8988T (cell line): ENCODE measurements at regions not wholly inside any gene's neighbourhood (a gene's known extent, or its start where the extent isn't known, plus 50 kb on each side); places are given as distances from the start of the nearest gene placed in this dataset.

Experiments
- DNase-seq: peaks from one replicate; pipeline ENCODE4 v3.0.0; 2011

- DNase-seq = no peak
These were observed 66.7 kb downstream of the BARHL2 start for GRCh38 chr1:90650401-90650800.

GRCh38 chr1:90640325-90640724 is 76.8 kb downstream of the BARHL2 start:
- DNase-seq = no peak

- DNase-seq = no peak
These were observed 94.4 kb downstream of the BARHL2 start for GRCh38 chr1:90622666-90623065.

DNA sequence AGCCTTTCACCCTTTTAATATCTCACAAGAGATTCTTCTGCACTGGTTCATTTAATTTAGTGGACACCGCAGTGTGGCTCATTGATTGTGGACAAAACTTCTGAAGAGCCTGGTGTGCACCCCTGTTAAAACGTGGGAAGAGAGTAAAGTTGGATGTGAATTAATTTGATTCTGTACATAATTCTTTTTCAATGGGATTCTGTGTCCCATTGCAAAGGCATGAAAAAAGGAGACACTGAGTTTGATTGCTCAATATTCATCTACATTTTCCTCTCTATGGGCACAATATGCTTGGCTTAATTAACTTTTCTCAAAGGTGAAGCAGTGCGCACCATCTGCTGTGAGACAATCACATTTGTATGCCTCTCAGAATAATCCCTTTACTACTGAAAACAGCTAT is 95.1 kb downstream of the BARHL2 start:
- DNase-seq = no peak

- no peak for DNase-seq
These were observed 100.7 kb downstream of the BARHL2 start for GRCh38 chr1:90616395-90616794.

DNA sequence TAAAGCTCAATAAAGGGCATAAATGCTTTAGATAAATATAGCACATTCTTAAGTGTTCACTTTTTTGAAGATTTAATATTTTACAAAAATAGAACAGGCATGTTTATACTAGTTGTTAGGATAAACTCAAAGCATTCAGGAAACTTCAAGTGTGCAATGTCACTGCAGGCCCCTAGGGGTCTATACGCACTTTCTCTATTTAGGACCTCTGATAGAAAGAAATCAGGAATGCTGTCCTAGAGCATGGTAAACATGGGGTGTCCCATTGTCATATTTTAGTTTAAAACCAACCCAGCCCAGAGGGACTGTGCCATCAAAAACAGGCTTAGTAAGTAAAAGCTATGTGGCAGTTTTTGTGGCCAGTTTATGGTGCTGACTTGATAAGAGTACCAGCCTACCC is 102.2 kb downstream of the BARHL2 start:
- no peak for DNase-seq

DNA sequence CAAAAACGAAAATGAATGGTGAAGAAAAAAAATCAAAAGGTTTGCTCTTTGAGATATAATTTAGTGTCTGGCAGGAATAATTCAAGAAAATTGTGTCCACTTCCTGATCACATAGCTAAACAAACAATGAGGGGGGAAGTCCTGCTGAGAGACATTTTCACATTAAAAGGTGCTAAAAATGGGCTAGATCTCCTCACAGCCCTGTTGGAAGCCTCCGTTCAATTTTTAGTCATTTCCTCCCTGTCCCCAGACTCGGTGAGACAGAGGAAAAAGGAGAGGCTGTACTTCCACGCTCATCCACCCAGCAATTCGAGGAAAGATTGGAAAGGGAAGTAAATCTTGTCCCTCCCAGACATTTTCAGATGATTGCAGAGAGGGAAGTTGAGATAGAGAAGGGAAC is 103.7 kb downstream of the BARHL2 start:
- DNase-seq = no peak

- DNase-seq = no peak
These were observed 105.1 kb downstream of the BARHL2 start for GRCh38 chr1:90612033-90612432.

DNA sequence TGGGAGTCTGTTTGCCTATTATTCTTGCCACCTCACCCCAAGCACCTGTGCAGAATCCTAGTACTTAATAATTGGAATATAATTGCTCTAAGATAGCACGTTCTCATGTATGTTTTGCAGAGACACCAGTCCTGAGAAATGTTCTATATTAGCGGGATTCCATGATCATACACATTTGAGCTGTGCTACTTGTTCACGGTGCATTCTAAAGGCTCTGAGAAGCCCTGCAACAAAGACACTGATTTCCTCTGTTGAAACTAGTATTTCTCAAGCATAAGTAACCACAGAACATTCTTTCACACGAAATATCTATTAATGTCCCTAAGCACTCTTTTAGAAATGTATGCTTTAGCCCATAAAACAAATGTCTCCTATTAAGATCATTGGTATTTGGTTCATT is 109.4 kb downstream of the BARHL2 start:
- no peak for DNase-seq

DNA sequence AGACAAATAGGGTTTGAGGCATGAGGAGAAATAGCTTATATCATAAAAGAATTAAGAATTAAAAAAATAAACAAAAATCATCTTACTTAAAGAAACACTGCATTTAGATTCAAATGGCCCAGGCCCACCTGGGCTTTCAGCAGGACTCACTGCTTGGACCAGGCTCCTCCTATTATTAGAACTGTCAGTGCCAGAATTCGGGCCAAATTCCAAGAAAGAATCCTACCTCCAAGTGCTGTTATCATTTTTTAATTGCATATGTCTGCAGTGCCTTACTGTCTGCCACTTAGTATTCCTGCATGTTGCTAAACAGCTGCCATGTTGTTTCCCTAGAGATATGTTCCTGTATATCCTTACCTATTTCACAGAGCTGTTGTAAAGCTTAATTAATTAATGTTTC is 112.0 kb downstream of the BARHL2 start:
- DNase-seq = no peak

DNA sequence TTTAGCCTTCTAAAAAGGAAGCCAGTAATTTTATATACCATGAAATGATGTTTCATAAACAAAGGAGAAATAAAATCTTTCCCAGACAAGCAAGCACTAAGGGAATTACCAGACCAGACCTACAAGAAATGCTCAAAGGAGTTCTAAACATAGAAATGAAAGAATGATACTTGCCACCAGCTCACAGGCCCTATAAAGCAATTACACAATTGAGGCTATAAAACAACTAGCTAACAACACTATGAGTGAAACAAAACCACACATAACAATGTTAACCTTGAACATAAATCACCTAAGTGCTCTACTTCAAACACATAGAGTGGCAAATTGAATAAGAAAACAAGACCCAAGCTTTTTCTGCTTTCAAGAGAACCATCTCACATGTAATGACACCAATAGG is 123.8 kb downstream of the BARHL2 start:
- no peak for DNase-seq

GRCh38 chr1:90591970-90592356 is 125.1 kb downstream of the BARHL2 start:
- DNase-seq = no peak

GRCh38 chr1:90591355-90591969 is 125.6 kb downstream of the BARHL2 start:
- no peak for DNase-seq

DNA sequence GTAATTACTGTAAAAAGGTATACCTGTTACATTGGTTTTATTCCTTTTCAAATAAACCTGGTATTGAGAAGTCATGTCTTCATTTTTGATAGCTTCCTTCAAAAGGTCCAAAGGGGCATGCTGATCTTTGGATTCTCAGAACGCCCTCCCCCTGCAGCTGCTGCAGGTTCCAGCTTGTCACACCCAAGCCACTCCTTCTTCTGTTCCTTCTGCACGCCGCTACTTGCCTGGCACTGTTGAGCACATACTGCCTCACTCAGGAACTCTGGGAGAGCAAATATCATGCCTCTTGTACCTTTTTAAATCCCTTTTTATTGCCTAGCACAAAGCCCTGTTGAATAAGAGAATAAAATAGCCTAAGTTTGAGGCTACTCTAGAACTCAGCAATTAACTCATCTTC is 136.9 kb downstream of the BARHL2 start:
- DNase-seq = no peak

DNA sequence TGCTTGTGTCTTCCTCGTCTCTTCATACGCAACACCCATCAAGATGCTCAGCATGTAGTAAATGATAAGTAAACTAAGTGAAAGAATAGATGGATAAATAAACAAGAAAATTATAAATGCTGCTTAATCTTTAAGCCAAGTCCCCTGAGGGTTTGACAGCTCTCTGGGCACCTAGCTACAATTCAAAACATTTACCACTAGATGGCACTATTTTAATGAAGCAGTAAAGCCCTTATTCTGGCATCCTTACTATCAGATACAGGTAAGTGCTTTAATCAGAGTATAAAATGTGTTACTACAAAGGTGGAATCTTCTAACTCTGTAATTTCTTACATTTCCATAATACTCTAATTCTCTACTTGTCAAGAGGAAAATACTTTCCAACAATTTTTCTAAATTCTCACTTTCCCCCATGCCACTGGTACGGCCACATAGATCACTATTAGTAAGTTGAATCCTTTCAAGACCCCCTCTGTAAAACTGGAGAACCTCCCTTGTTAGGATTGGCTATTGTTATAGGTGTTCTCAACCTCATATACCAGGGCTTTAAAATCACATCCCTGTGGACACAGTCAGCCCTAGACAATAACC is 137.8 kb downstream of the BARHL2 start:
- DNase-seq = no peak

DNA sequence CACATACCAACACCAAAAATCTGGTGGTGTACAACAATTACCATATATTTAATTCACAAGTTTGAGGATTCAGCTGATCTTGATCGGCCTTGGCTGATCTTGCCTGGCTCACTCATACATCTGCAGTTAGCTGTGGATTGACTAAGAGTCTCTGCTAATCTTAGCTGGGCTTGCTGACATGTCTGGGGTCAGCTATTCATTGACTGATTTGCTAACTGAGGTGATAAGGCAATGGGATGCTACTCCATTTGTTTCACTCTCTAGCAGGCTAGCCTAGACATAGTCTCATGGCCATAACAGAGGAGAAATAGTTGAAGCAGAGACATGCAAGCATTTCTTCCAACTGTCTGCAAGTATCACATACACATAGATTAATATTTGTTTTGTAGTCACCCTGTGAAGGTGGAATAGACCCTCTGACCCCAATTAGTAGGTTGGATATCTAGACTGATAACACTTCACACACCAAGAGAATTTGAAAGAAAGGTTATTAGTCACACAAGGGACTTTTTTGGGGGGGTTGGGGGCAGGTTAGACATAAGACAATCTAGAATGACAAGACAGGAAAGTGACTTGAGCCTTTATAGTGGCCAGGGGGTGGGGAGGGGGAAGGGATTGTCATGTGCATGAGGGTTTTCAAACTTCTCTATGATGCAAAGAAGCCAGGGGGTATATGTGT is 142.3 kb downstream of the BARHL2 start:
- DNase-seq = no peak

DNA sequence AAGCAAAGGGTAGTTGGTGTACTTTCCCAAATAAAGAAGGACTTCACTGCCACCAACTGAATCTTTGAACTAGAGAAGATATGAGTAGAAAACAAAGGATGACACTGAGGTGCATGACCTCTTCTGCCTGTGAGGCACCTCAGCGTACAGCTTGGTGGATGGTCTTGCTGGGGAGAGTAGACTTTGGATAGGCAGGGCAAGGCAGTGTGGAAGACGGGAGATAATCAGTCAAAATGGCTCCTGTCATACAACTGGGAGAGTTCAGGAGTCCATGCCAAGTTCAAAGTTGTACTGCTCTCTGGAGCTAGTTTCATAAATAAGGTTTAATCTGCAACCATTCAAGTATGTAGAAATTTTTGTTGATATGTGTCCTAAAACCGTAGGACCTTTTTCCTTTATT is 143.4 kb downstream of the BARHL2 start:
- no peak for DNase-seq

- DNase-seq = no peak
These were observed 144.7 kb downstream of the BARHL2 start for GRCh38 chr1:90572446-90572845.

- DNase-seq = no peak
These were observed 148.7 kb downstream of the BARHL2 start for GRCh38 chr1:90568436-90568835.

DNA sequence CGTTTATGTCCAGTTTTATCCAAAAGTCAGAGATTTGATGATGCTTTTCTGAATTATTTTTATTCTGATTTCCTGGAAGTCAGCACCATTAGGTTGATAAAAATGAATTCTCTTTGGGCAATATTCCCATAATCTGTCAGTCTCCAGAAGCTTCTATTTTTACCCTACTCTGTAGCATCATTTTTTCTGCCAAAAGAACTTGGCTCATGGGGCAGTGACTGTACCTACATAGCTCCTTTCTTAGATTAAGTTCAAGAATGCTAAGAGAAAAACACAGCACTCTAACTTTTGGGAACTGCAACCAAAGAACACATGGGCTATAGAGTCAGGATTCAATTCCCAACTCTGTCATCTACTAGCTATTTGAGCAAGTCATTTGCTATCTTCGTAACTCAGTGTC is 152.9 kb downstream of the BARHL2 start:
- no peak for DNase-seq

- DNase-seq = no peak
These were observed 154.2 kb downstream of the BARHL2 start for GRCh38 chr1:90562892-90563291.

- no peak for DNase-seq
These were observed 155.2 kb downstream of the BARHL2 start for GRCh38 chr1:90561911-90562310.

DNA sequence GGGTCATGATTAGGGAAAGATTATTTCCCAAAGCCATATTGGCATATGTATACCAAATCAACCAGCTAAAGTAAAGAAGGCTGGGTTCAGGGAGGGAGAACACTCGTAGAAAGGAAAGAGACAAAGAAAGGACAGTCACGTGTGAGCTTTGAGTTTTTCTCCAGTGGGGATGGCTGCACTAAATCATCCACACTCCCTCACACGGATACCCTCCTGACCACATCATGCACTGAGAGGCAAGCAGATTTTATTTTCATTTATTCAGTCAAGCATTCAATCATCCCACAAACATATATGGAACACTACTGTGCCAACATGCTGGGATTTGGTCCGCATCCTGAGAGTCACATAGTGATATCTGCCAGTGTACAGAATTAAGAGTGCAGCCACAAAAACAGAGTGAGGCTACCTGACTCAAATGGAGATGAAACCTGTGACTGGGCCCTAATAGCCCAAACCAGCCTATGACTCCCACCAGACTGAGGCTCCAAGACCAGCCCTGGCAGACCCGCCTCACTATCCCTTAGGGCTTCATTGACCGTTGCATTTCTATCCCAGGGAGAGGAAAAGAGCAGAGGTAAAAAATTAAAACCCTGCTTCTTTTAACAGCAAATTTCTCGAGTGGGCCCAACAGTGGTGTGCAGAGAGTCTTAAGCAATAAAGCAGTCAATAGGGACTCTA is 155.9 kb downstream of the BARHL2 start:
- DNase-seq = no peak

DNA sequence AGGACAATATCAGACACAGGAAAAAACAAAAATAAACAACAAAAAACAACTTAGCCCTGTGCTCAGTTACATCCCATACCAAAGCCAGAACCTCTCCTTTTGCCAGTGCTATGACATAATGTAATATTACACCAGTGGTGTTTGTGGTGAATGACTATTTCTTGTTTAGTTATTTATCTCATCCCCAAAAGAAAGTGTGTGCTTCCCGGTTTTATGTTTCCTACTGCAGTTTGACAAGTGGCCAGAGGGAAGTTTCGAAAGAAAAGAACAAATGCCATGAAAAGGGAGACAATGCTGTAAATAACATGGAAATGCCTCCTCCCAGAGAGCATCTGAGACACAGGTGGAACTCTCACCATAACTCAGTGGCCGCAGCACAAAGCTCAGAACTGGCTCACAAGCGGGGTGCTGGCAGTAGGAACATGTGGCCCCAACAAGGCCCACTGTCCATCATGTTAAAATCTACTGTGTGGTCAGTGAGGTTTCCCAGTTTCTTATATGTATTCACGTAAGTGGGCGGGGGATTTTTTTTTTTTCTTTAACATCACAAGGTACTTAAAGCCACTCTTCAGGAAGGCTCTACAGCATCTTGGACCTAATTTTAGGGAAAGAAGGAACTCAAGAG is 158.2 kb downstream of the BARHL2 start:
- no peak for DNase-seq
